ENCODE measurements at regions not wholly inside any gene's neighbourhood (a gene's known extent, or its start where the extent isn't known, plus 50 kb on each side); places are given as distances from the start of the nearest gene placed in this dataset.

DNA sequence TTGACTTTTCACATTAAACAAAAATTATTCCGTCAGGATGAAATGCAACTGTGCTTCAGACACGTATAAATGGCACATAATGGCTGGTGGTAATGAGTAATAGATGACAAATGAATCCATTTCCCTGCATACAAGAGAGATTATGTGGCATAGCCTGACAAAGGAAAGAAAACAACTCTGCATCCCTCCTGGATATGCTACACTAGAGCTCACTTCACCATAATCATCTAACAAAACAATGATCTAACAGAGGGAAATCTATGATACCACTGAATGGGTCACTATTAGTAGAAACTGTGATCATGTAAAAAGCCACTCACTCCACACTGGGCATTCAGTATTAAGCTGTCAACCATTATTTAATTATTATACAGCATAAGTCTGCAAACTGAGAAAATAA lies 1498.4 kb downstream of the EFNB2 start:
- no peak overlapping the region; the same call in 1 of the 2 replicates for H3K27ac Mint-ChIP-seq
- H3K27me3 Mint-ChIP-seq (ENCODE audit: insufficient read depth), result no peaks in the 10 kb centered on the region; the same call in none of the 2 replicates
- H3K36me3 Mint-ChIP-seq (ENCODE audit: low read depth), result no peaks in the 10 kb centered on the region; the same call in 1 of the 2 replicates
- peaks cover 35% of the 10 kb centered on the region; the same call in 1 of the 2 replicates for H3K4me1 Mint-ChIP-seq (ENCODE audit: low read depth)
- no peak overlapping the region; the same call in 1 of the 2 replicates for H3K4me3 Mint-ChIP-seq
- no peak for DNase-seq
- H3K9me3 Mint-ChIP-seq, result peaks cover 15% of the 10 kb centered on the region
- TF ChIP-seq, protein P1, sequence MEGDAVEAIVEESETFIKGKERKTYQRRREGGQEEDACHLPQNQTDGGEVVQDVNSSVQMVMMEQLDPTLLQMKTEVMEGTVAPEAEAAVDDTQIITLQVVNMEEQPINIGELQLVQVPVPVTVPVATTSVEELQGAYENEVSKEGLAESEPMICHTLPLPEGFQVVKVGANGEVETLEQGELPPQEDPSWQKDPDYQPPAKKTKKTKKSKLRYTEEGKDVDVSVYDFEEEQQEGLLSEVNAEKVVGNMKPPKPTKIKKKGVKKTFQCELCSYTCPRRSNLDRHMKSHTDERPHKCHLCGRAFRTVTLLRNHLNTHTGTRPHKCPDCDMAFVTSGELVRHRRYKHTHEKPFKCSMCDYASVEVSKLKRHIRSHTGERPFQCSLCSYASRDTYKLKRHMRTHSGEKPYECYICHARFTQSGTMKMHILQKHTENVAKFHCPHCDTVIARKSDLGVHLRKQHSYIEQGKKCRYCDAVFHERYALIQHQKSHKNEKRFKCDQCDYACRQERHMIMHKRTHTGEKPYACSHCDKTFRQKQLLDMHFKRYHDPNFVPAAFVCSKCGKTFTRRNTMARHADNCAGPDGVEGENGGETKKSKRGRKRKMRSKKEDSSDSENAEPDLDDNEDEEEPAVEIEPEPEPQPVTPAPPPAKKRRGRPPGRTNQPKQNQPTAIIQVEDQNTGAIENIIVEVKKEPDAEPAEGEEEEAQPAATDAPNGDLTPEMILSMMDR (IDR thresholded peaks at IDR 0.05), result no peak

DNA sequence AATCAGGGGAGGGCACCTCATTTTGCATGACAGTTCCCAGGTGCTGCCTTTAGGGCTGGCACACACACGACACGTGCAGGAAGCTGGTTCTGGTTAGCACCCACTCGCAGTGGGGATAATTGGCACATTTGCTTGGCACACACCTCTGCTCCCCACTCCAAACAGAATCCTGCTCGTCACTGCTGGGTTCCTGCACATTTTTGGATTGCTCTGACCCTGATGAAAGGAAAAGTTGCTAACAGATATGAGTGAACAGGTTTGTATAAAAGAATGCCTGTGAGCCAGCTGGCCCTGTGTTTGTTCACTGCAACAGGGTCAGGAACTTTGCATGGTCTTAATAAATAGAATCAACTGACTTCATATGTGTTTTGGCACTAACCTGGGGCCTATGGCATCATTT lies 1500.4 kb downstream of the EFNB2 start:
- Mint-ChIP-seq H3K4me1 (ENCODE audit: low read depth) (peaks cover 52% of the 10 kb centered on the region; the same call in 1 of the 2 replicates), H3K36me3 (ENCODE audit: low read depth) (no peaks in the 10 kb centered on the region; the same call in 1 of the 2 replicates), H3K27ac (no peak overlapping the region), H3K27me3 (ENCODE audit: insufficient read depth) (no peaks in the 10 kb centered on the region; the same call in none of the 2 replicates), H3K4me3 (peak overlapping the region; percentile 10; the same call in 1 of the 2 replicates), H3K9me3 (no peaks in the 10 kb centered on the region; the same call in 1 of the 2 replicates)
- DNase-seq, result no peak
- TF ChIP-seq, protein P1 (IDR thresholded peaks at IDR 0.05), result no peak

DNA sequence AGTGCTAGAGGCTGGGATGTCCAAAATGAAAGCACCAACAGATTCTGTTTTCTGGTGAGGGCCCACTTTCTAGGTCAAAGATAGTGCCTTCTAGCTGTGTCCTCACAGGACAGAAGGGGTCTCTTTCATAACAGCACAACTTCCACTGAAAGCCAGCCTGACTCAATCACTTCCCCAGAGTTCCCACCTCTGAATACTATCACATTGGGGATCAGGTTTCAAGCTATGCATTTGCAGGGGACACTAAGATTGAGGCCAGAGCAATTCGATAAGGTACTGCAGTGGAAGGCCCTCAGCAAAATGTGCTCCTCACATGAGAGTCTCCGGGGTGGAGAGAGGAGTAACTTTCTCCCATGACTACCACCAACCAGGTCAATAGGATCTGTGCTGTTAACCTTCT lies 1501.5 kb downstream of the EFNB2 start:
- H3K4me3 Mint-ChIP-seq, result peak overlapping the region; percentile 80; the same call in 1 of the 2 replicates
- TF ChIP-seq, protein P1 (IDR thresholded peaks at IDR 0.05), result no peak

DNA sequence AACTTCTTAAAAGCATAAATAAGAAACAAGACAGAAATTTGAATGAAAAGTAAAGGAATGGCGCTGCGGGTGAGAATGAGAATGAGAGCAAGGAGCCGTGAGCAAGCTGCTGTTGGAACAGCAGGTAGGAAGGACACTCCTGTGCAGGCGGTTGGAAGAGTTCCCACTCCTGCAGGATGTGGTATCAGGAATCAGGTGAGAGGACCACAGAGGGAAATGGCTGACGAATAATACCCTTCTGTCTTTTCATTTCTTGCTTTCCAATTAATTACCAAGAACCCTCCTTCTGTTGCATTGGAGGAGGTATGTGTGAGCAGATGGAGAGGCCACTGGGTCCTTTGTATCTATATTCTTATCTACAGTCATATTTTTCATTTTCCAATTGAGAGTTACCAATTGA lies 1504.2 kb downstream of the EFNB2 start:
- DNase-seq, result no peak
- Mint-ChIP-seq H3K27ac (no peak overlapping the region; the same call in 1 of the 2 replicates), H3K4me3 (peak overlapping the region; percentile 74; the same call in 1 of the 2 replicates), H3K36me3 (ENCODE audit: low read depth) (no peaks in the 10 kb centered on the region), H3K9me3 (peaks cover 3% of the 10 kb centered on the region; the same call in 1 of the 2 replicates), H3K4me1 (ENCODE audit: low read depth) (peaks cover 45% of the 10 kb centered on the region; the same call in 1 of the 2 replicates), H3K27me3 (ENCODE audit: insufficient read depth) (no peaks in the 10 kb centered on the region; the same call in none of the 2 replicates)
- TF ChIP-seq, protein P1 (IDR thresholded peaks at IDR 0.05), result no peak

More for the DNA sequence above, 1501.5 kb downstream of the EFNB2 start:
- Mint-ChIP-seq H3K9me3 (no peaks in the 10 kb centered on the region; the same call in 1 of the 2 replicates), H3K4me1 (ENCODE audit: low read depth) (peaks cover 60% of the 10 kb centered on the region; the same call in 1 of the 2 replicates), H3K27ac (peak overlapping the region; percentile 7; the same call in 1 of the 2 replicates), H3K27me3 (ENCODE audit: insufficient read depth) (no peaks in the 10 kb centered on the region; the same call in none of the 2 replicates), H3K36me3 (ENCODE audit: low read depth) (no peaks in the 10 kb centered on the region; the same call in 1 of the 2 replicates)
- DNase-seq, result no peak

DNA sequence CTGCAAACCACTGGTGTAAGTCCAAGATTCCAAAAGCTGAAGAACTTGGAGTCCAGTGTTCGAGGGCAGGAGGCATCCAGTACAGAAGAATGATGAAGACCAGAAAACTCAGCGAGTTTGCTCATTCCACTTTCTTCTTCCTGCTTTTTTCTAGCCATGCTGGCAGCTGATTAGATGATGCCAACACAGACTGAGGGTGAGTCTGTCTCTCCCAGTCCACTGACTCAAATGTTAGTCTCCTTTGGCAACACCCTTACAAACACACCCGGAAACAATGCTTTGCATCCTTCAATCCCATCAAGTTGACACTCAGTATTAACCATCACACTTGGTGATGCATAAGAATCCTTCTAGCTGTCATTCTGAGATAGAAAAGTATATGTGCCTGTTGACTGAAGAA lies 1504.6 kb downstream of the EFNB2 start:
- Mint-ChIP-seq H3K36me3 (ENCODE audit: low read depth) (no peaks in the 10 kb centered on the region), H3K4me1 (ENCODE audit: low read depth) (peaks cover 41% of the 10 kb centered on the region; the same call in 1 of the 2 replicates), H3K9me3 (peaks cover 3% of the 10 kb centered on the region; the same call in 1 of the 2 replicates), H3K27ac (peak overlapping the region; percentile 22; the same call in 1 of the 2 replicates), H3K27me3 (ENCODE audit: insufficient read depth) (peaks cover under 1% of the 10 kb centered on the region), H3K4me3 (peak overlapping the region; percentile 74; the same call in 1 of the 2 replicates)
- TF ChIP-seq, protein P1 (IDR thresholded peaks at IDR 0.05), result no peak
- no peak for DNase-seq
